CMK (cell line): ENCODE measurements at regions not wholly inside any gene's neighbourhood (a gene's known extent, or its start where the extent isn't known, plus 50 kb on each side); places are given as distances from the start of the nearest gene placed in this dataset.
"Not testable (repeated sequence)": the region's sequence is repeated elsewhere in the genome, so short reads cannot be mapped to it uniquely, and the experiment has no call there.

ENCODE experiments used
- DNase-seq: peaks from one replicate; pipeline ENCODE4 v3.0.0-alpha.2; 2010; ENCODE audit warnings: low read depth

- DNase-seq = no peak
Observed at GRCh38 chr3:137615659-137616418, 148.3 kb upstream of the SOX14 start.

GRCh38 chr3:137641879-137642704 lies 122.0 kb upstream of the SOX14 start:
- DNase-seq = no peak

- no peak for DNase-seq
Observed at GRCh38 chr3:137642831-137643230, 121.3 kb upstream of the SOX14 start.

- no peak for DNase-seq
Observed at GRCh38 chr3:137647179-137647578, 116.9 kb upstream of the SOX14 start.

- no peak for DNase-seq
Observed at GRCh38 chr3:137669519-137670060, 94.5 kb upstream of the SOX14 start.

GRCh38 chr3:137687181-137687879 lies 76.8 kb upstream of the SOX14 start:
- no peak for DNase-seq

GRCh38 chr3:137692803-137693431 lies 71.2 kb upstream of the SOX14 start:
- DNase-seq = no peak

- DNase-seq = no peak
Observed at GRCh38 chr3:137693791-137694190, 70.3 kb upstream of the SOX14 start.

- DNase-seq = no peak
Observed at GRCh38 chr3:137694836-137695235, 69.3 kb upstream of the SOX14 start.

GRCh38 chr3:137695351-137695750 lies 68.8 kb upstream of the SOX14 start:
- no peak for DNase-seq

GRCh38 chr3:137709011-137709601 lies 55.0 kb upstream of the SOX14 start:
- no peak for DNase-seq

GRCh38 chr3:137713965-137714364 lies 50.1 kb upstream of the SOX14 start:
- not testable (repeated sequence) for DNase-seq
